Hindlimb muscle (tissue), 1 donor: ENCODE measurements at regions not wholly inside any gene's neighbourhood (a gene's known extent, or its start where the extent isn't known, plus 50 kb on each side); places are given as distances from the start of the nearest gene placed in this dataset.
"Not testable (repeated sequence)": the region's sequence is repeated elsewhere in the genome, so short reads cannot be mapped to it uniquely, and the experiment has no call there.

Experiments used
- DNase-seq: peaks from one replicate; pipeline ENCODE4 v3.0.0-alpha.2; 2013

- DNase-seq = no peak
Observed at GRCh38 chr19:29006057-29006735, 206.8 kb downstream of the UQCRFS1 start.

GRCh38 chr19:29004796-29005195, 208.2 kb downstream of the UQCRFS1 start:
- DNase-seq = no peak

- DNase-seq = no peak
Observed at GRCh38 chr19:29003641-29004409, 209.1 kb downstream of the UQCRFS1 start.

GRCh38 chr19:29002336-29002735, 210.6 kb downstream of the UQCRFS1 start:
- DNase-seq = no peak

- DNase-seq = no peak
Observed at GRCh38 chr19:29001597-29002245, 211.2 kb downstream of the UQCRFS1 start.

GRCh38 chr19:29001141-29001581, 211.8 kb downstream of the UQCRFS1 start:
- DNase-seq = no peak

- no peak for DNase-seq
Observed at GRCh38 chr19:28999724-29000433, 213.1 kb downstream of the UQCRFS1 start.

- DNase-seq = no peak
Observed at GRCh38 chr19:28998974-28999373, 214.0 kb downstream of the UQCRFS1 start.

- DNase-seq = not testable (repeated sequence)
Observed at GRCh38 chr19:28997866-28998265, 215.1 kb downstream of the UQCRFS1 start.

GRCh38 chr19:28990522-28990921, 222.4 kb downstream of the UQCRFS1 start:
- no peak for DNase-seq

- no peak for DNase-seq
Observed at GRCh38 chr19:28989739-28990138, 223.2 kb downstream of the UQCRFS1 start.

GRCh38 chr19:28988066-28988465, 224.9 kb downstream of the UQCRFS1 start:
- no peak for DNase-seq

GRCh38 chr19:28987177-28987576, 225.8 kb downstream of the UQCRFS1 start:
- DNase-seq = no peak

- DNase-seq = no peak
Observed at GRCh38 chr19:28985201-28985600, 227.8 kb downstream of the UQCRFS1 start.

GRCh38 chr19:28984315-28984714, 228.6 kb downstream of the UQCRFS1 start:
- DNase-seq = no peak

- no peak for DNase-seq
Observed at GRCh38 chr19:28983430-28983829, 229.5 kb downstream of the UQCRFS1 start.

- no peak for DNase-seq
Observed at GRCh38 chr19:28981994-28982393, 231.0 kb downstream of the UQCRFS1 start.

GRCh38 chr19:28981518-28981917, 231.4 kb downstream of the UQCRFS1 start:
- no peak for DNase-seq

- no peak for DNase-seq
Observed at GRCh38 chr19:28980236-28980868, 232.6 kb downstream of the UQCRFS1 start.

GRCh38 chr19:28977826-28978225, 235.1 kb downstream of the UQCRFS1 start:
- DNase-seq = no peak

GRCh38 chr19:28972058-28972852, 240.7 kb downstream of the UQCRFS1 start:
- DNase-seq = no peak

- DNase-seq = no peak
Observed at GRCh38 chr19:28971513-28971912, 241.4 kb downstream of the UQCRFS1 start.
